COLO668 (cell line): ENCODE measurements at regions not wholly inside any gene's neighbourhood (a gene's known extent, or its start where the extent isn't known, plus 50 kb on each side); places are given as distances from the start of the nearest gene placed in this dataset.
"Not testable (repeated sequence)": the region's sequence is repeated elsewhere in the genome, so short reads cannot be mapped to it uniquely, and the experiment has no call there.

Source experiments
- DNase-seq: peaks from one replicate; lab custom pipeline; 2025; ENCODE audit not compliant: unreplicated experiment; lab: John Stamatoyannopoulos, UW

GRCh38 chr12:60451457-60451856, 855.6 kb downstream of the SLC16A7 start:
- no peak for DNase-seq

GRCh38 chr12:60465060-60465459, 869.2 kb downstream of the SLC16A7 start:
- no peak for DNase-seq

GRCh38 chr12:60468546-60468945, 872.7 kb downstream of the SLC16A7 start:
- DNase-seq: no peak

GRCh38 chr12:60475825-60476224, 880.0 kb downstream of the SLC16A7 start:
- no peak for DNase-seq

DNA sequence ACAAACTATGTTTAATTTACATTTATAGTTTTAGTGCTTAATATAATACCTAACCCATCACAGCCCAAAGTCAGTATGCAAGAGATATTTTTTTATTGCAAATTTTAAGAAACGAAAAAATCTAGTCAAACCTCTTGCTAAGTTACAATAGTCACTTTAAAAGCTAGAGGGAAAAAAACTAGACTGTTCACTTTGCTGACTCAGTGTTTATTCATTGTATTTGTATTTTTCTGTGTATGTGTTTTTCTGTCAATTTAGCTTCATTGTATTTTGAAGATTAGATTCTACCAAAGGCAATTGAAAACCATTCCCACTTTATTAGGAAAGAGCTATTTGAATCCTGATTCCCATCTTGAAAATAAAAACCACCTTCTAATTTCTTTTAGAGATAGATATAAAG, 891.5 kb downstream of the SLC16A7 start:
- DNase-seq: no peak

DNA sequence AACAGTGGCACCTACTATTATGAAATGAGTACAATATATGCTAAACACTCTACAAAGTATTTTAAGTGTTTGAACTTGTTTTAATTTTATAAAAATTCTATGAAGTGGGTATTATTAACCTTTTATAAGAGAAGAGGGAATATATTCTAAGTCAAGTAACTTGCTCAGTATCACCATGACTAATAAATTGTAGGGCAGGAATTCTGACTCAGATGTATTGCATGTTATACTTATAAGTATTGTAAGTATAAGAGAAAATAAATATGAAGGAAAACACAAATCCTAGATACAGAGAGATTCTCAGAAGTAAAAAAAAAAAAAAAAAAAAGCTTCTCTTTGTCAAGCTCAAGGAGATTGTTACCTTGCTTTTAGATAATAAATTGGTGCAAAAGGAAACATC, 893.2 kb downstream of the SLC16A7 start:
- no peak for DNase-seq

DNA sequence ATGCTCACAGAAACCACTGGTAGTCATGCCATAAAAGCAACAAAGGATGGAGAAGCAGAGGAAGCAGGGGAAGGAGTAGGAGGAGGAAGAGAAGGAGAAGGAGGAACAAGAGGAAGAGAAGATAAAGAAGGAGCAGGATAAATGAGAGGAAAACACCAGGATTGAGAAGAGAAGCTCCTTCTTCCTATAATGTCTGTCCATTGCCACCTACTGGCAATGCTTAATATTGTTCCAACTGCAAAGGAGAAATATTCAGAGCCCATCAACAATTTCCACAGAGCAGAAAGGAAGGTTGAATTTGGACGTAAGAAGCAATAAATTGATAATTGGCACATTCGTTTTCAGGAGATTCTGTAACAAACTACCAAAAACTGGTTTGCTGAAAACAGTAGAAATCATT, 898.4 kb downstream of the SLC16A7 start:
- DNase-seq: no peak

GRCh38 chr12:60498656-60499055, 902.8 kb downstream of the SLC16A7 start:
- no peak for DNase-seq

DNA sequence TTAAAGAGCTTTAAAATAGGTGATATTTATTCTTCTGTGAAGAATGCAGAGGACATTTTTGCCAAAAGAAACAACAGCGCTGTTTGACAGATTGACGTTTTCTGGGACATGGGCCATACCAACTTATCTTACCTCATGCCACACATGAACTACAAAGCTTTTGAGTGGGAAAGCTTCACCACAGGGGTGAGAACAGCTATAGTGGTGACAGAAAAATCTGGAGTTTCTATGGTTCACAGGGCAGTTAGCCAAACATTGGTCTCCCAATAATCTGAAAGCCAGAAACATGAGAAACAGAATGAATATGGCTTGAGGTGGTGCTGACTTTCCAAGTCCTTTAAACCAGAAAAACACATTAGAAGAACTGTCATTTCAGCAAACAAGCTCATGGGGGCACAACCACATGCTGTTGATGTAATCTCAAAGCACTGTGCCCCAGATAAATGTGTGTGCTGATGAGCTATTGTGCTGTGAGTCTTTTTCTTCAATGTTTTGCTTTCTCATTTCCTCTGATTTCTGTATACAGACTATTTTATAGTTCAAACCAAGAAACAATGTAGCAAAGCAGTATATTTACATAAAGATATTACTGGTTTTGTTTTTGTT, 905.4 kb downstream of the SLC16A7 start:
- DNase-seq: no peak

DNA sequence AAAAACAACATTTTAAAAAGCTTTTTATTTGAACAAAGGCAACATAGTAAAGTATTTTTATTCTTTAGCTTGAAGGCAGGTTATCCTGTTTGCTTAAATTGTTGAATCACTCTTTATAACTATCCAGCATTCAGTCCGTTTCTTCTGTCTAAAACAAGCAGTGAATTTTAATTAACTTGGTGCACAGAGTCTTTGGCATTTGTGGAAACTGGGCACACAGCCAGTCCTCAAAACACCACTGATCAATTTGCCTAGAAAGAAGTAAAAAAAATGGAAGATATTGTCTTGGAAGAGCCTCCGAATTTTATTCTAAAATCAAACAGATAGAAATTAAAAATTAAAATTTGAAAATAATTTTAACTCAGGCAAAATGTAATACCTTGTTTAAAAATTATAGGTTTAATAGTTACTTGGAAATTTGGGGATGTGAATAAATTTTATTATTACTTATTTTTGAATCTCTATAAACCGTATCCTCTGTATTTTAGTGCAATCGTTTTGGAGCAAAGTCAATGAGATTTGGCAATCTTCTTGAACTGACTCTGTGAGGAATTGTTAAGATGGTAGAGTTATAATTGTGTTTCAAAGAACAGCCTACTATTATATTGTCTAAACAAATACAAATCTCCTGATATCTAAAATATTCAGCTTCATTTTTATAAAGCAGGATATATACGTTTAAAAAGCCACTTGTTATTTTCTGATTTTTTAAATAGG, 927.0 kb downstream of the SLC16A7 start:
- no peak for DNase-seq

DNA sequence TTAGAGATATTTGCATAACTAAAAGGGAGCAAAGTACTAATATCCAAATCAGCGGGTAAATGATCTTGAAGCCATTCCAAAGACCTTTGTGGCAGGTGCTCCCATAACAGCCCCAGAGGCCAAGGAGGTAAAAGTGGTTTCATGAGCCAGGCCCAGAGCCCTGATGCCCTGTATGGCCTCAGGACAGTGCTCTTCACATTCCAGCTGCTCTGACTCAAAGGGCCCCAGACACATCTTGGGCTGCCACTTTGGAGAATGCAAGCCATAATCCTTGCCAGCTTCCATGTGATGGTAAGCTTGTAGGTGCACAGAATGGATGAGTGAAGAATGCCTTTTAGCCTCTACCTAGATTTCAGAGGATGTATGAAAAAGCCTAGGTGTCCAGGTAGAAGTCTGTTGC, 933.4 kb downstream of the SLC16A7 start:
- DNase-seq: no peak

DNA sequence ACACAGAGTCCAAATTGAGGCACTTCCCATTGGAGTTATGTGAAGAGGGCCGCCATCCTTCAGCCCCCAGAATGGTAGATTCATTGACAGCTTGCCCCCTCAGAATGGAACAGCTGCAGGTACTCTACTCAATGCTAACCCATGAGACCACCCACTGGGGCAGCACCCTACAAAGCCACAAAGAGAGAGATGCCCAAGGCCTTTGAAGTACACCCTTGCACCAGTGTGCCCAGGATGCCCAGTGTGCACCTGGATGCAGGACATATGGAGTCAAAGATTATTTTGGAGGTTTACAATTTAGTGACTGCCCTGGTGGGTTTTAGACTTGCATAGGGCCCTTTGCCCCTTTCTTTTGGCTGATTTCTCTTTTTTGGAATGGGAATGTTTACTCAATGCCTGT, 933.9 kb downstream of the SLC16A7 start:
- DNase-seq: no peak

GRCh38 chr12:60535363-60535762, 939.5 kb downstream of the SLC16A7 start:
- DNase-seq: no peak

- no peak for DNase-seq
Measured at GRCh38 chr12:60539592-60539991, 943.8 kb downstream of the SLC16A7 start.

- no peak for DNase-seq
Measured at GRCh38 chr12:60568914-60569313, 973.1 kb downstream of the SLC16A7 start.

- no peak for DNase-seq
Measured at GRCh38 chr12:60577607-60578006, 981.8 kb downstream of the SLC16A7 start.

DNA sequence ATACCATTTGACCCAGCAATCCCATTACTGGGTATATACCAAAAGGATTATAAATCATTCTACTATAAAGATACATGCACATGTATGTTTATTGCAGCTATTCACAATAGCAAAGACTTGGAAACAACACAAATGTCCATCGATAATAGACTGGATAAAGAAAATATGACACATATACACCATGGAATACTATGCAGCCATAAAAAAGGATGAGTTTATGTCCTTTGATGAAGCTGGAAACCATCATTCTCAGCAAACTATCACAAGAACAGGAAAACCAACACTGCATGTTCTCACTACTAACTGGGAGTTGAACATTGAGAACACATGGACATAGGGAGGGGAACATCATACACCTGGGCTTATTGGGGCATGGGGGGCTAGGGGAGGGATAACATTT, 991.8 kb downstream of the SLC16A7 start:
- not testable (repeated sequence) for DNase-seq

- no peak for DNase-seq
Measured at GRCh38 chr12:60594035-60594711, 998.3 kb downstream of the SLC16A7 start.

DNA sequence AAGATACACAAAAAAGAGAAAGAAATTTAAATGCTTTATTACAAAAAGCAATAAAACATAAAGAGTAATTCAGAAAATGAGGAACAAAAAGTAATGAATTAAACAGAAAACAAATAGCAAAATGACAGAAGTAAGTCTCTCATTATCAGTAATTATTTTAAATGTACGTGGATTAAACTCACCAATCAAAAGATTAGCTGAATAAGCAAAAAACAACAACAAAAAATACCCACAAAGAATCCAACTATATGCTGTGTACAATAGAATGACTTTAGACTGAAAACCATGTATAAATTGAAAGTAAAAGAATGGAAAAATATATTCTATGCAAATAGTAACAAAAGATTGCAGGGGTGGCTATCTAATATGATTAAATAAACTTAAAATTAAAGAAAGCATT, 1006.8 kb downstream of the SLC16A7 start:
- DNase-seq: no peak

DNA sequence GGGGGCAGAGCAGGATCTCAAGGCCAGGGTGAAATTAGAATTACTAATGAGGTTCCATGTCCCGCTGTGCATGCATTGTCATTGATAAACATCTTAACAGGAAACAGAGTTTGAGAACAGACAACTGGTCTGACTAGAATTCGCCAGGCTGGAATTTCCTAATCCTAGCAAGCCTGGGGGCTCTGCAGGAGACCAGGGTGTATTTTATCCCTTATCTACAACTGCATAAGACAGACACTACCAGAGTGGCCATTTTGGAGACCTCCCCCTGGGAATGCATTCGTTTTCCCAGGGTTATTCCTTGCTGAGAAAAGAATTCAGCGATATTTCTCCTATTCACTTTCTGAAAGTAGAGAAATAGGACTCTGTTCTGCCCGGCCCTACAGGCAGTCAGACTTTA, 1007.6 kb downstream of the SLC16A7 start:
- not testable (repeated sequence) for DNase-seq

DNA sequence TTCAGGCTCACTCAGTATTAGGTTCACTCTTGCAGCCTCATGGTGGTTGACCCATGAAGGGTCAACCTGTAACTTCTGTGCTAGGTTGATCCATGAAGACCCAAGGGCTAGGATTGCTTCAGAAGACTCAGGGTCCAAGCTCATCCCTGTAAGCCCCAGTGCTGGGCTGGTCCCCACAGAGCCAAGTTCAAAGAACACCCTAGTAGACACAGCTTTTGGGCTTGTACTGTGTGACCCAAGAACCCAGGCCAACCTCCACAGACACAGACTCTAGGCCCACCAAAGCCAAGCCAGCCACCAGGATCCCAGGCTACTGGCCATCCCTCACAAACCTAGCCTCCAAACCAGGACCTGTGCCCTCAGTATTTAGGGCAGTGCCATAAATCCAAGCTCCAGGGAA, 1020.6 kb downstream of the SLC16A7 start:
- DNase-seq: no peak

- DNase-seq: no peak
Measured at GRCh38 chr12:60630796-60631195, 1035.0 kb downstream of the SLC16A7 start.
